Adrenal gland (tissue), 9 donors: ENCODE measurements at regions not wholly inside any gene's neighbourhood (a gene's known extent, or its start where the extent isn't known, plus 50 kb on each side); places are given as distances from the start of the nearest gene placed in this dataset.

Experiments
- DNase-seq, 7 donors: peaks; one replicate each; pipeline ENCODE4 v3.0.0-alpha.2; 2019 to 2020
- H3K27ac ChIP-seq, 5 donors: fragments of 200-600 bp; sonication (generic) in 4 of 5; 1 replicate in 3 of 5; 2 replicates in 2 of 5; pipeline versions ENCODE4 v1.5.1 to v1.8.0; 2016 to 2020; ENCODE audit warnings: mild to moderate bottlenecking in 1 of 5
- H3K27me3 ChIP-seq: fragments of 200-600 bp; 2 replicates; pipeline ENCODE4 v1.8.0; 2021
- H3K36me3 ChIP-seq, 2 donors: fragments of 200-600 bp; replicated peaks in 1 of 2; 1 replicate in 1 of 2; 2 replicates in 1 of 2; pipeline versions ENCODE4 v1.5.1 to v1.8.0; 2018 to 2022
- H3K4me1 ChIP-seq, 2 donors: fragments of 200-600 bp; replicated peaks in 1 of 2; 1 replicate in 1 of 2; 2 replicates in 1 of 2; pipeline versions ENCODE4 v1.5.1 to v1.8.0; 2018 to 2021
- H3K4me3 ChIP-seq, 4 donors: fragments of 200-600 bp; sonication (generic) in 3 of 4; one replicate each; pipeline ENCODE4 v1.5.1; 2016 to 2018
- H3K9me3 ChIP-seq, 3 donors: fragments of 200-600 bp; sonication (generic) in 1 of 3; replicated peaks in 1 of 3; 1 replicate in 2 of 3; 2 replicates in 1 of 3; pipeline versions ENCODE4 v1.5.1 to v1.8.0; 2016 to 2021
- POLR2A ChIP-seq, 2 donors: fragments of 450-650 bp; IDR thresholded peaks; one replicate each; pipeline ENCODE4 v1.6.1; 2017; ENCODE audit warnings: antibody characterized with exemption in 2 of 2, mild to moderate bottlenecking in 2 of 2, moderate library complexity in 1 of 2
- WGBS, 4 donors: extraction: QIAGEN DNeasy Blood & Tissue Kit in 2 of 4; methylation state at CpG; one replicate each; pipeline versions ENCODE4 v1.1.5 to v1.1.7; 2013 to 2017; 5-methylcytosine and 5-hydroxymethylcytosine counted together
- intact Hi-C, 2 donors: fragments of 100-400 bp; cut with DNase I; formaldehyde crosslinking; loops; one replicate each; pipeline versions ENCODE4 v1.14.1 to v1.15.0; 2022 to 2023
- TF ChIP-seq, protein P1 (sequence below), 6 experiments: fragments of 450-650 bp in 4 of 6; fragments of 200-600 bp in 2 of 6; sonication (generic) in 1 of 6; IDR thresholded peaks; 1 replicate in 5 of 6; 2 replicates in 1 of 6; pipeline versions ENCODE4 v1.5.1 to v1.8.0; 2016 to 2021; ENCODE audit warnings: antibody characterized with exemption in 6 of 6, mild to moderate bottlenecking in 2 of 6, moderate library complexity in 1 of 6
- donor health status: healthy with polysubstance abuse.
- donor health status: Bipolar disorder and iron deficiency.
- donor health status: DM: yes; HTN: yes; CAD: no.
- donor health status: DM: no; HTN: no; CAD: no.
- donor health status: DM: no; HTN: no; CAD: no.

DNA sequence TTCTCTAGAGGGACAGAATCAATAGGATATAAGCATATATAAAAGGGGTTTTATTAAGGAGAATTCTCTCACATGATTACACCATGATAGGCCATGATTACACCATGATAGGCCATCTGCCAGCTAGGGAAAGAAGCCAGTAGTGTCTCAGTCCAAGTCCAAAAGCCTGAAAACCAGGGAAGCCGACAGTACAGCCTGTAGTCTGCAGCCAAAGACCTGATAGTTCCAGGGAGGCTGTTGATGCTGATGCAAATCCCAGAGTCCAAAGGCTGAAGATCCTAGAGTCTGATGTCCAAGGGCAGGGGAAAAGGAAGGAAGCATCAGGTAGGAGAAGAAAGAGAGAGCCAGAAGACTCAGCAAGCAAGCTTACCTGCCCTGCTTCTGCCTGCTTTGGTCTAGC is 411.3 kb upstream of the EMCN start:
- no peaks in the 10 kb centered on the region for H3K36me3 ChIP-seq
- no peaks in the 10 kb centered on the region for H3K27me3 ChIP-seq
- DNase-seq, result peak in 1 of 7 donors; percentile 29
- no peak for TF ChIP-seq POLR2A (IDR thresholded peaks at IDR 0.05)
- TF ChIP-seq, protein P1, sequence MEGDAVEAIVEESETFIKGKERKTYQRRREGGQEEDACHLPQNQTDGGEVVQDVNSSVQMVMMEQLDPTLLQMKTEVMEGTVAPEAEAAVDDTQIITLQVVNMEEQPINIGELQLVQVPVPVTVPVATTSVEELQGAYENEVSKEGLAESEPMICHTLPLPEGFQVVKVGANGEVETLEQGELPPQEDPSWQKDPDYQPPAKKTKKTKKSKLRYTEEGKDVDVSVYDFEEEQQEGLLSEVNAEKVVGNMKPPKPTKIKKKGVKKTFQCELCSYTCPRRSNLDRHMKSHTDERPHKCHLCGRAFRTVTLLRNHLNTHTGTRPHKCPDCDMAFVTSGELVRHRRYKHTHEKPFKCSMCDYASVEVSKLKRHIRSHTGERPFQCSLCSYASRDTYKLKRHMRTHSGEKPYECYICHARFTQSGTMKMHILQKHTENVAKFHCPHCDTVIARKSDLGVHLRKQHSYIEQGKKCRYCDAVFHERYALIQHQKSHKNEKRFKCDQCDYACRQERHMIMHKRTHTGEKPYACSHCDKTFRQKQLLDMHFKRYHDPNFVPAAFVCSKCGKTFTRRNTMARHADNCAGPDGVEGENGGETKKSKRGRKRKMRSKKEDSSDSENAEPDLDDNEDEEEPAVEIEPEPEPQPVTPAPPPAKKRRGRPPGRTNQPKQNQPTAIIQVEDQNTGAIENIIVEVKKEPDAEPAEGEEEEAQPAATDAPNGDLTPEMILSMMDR (IDR thresholded peaks at IDR 0.05), result no peak
- no peaks in the 10 kb centered on the region for H3K4me1 ChIP-seq
- H3K9me3 ChIP-seq, result no peaks in the 10 kb centered on the region
- 48 to 86% (median 68%) methylated on average over 1 of the region's 1 CpG for WGBS, 4 donors
- intact Hi-C loops, result no loop called here
- no peak overlapping the region for H3K4me3 ChIP-seq
- no peak overlapping the region for H3K27ac ChIP-seq

DNA sequence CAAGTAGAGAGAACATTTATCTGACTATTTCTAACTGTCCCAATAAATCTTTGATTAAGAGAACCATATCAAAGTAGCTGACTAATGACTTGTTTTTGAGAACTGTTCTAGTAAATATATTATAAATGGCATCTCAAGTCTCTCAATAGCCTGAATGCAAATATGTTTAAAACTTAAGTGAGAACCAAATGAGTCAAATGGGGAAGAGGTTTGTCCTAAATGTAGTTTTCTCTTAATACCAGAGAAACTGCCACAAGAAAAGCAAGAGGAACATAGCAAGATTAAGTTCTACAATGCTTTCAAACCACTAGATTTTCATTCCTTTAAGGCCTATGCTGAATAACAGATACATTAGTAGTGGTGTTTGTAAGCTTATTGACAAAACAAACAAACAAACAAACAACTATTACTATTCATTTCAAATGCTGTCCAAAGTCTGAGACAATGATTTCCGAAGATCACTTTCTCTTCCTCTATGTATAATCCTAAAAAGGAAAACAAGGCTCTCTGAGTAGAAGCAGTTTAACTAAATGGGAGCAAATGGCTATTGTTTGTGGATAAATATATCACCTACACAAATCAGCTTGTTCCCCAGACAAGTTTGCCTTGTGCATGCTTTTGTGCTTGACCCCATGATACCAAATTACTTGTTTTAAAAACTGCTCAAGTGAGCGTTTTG is 408.4 kb upstream of the EMCN start:
- H3K27ac ChIP-seq, result no peak overlapping the region
- DNase-seq, result no peak
- H3K9me3 ChIP-seq, result no peaks in the 10 kb centered on the region
- WGBS, 4 donors, result 85 to 93% (median 90%) methylated on average over 2 of the region's 2 CpGs
- TF ChIP-seq POLR2A (IDR thresholded peaks at IDR 0.05), result no peak
- TF ChIP-seq, protein P1 (IDR thresholded peaks at IDR 0.05), result no peak
- no peaks in the 10 kb centered on the region for H3K36me3 ChIP-seq
- H3K27me3 ChIP-seq, result no peaks in the 10 kb centered on the region
- no peaks in the 10 kb centered on the region for H3K4me1 ChIP-seq
- H3K4me3 ChIP-seq, result no peak overlapping the region
- intact Hi-C loops, result no loop called here

DNA sequence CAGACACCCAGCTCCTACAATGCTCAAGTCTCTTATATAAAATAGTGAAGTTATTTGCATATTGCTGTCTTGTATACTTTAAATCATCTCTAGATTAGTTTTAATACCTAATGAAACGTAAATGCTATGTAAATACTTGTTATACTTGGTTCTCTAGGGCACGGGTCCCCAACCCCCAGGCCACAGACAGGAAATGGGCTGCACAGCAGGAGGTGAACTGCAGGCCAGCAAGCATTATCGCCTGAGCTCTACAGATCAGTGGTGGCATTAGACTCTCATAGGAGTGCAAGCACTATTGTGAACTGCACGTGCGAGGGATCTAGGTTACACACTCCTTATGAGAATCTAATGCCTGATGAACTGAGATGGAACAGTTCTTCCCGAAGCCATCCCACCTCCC is 395.9 kb upstream of the EMCN start:
- H3K9me3 ChIP-seq, result no peaks in the 10 kb centered on the region
- WGBS, 4 donors, result 83 to 92% (median 86%) methylated on average over 4 to 6 of the region's 6 CpGs
- no peaks in the 10 kb centered on the region for H3K36me3 ChIP-seq
- H3K27me3 ChIP-seq, result no peaks in the 10 kb centered on the region
- no peak for DNase-seq
- no peaks in the 10 kb centered on the region for H3K4me1 ChIP-seq
- no peak overlapping the region for H3K4me3 ChIP-seq
- no peak overlapping the region for H3K27ac ChIP-seq
- TF ChIP-seq, protein P1 (IDR thresholded peaks at IDR 0.05), result no peak
- TF ChIP-seq POLR2A (IDR thresholded peaks at IDR 0.05), result no peak
- intact Hi-C loops, result no loop called here

DNA sequence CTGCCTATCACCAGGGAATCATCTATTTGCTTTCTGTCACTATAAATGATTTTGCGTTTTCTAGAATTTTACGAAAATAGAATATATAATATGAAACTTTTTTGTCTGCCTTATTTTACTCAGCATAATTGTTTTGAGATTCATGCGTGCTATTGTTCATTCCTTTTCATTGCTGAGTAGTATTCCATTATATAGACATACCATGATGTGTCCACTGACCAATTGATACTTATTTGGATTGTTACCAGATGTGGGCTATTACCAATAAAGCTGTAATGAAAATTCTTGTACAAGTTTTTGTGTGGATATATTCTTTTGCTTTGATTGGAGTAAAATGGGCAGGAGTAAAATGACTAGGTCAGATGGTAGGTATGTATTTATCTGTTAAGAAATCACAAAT is 390.7 kb upstream of the EMCN start:
- no peak for TF ChIP-seq POLR2A (IDR thresholded peaks at IDR 0.05)
- TF ChIP-seq, protein P1 (IDR thresholded peaks at IDR 0.05), result no peak
- WGBS, 4 donors, result 65 to 99% (median 74%) methylated on average over 3 of the region's 3 CpGs
- no peaks in the 10 kb centered on the region for H3K27me3 ChIP-seq
- intact Hi-C loops, result no loop called here
- H3K4me1 ChIP-seq, result no peaks in the 10 kb centered on the region
- no peaks in the 10 kb centered on the region for H3K36me3 ChIP-seq
- no peak overlapping the region for H3K27ac ChIP-seq
- no peak for DNase-seq
- H3K4me3 ChIP-seq, result no peak overlapping the region
- no peaks in the 10 kb centered on the region for H3K9me3 ChIP-seq
